Body of pancreas (tissue), 4 donors: ENCODE measurements at regions not wholly inside any gene's neighbourhood (a gene's known extent, or its start where the extent isn't known, plus 50 kb on each side); places are given as distances from the start of the nearest gene placed in this dataset.

Experiments used
- ATAC-seq: fragments of 150-250 bp; one replicate; pipeline ENCODE4 v1.9.1; 2016
- DNase-seq, 4 donors: peaks; one replicate each; pipeline ENCODE4 v3.0.0-alpha.2; 2019
- H3K27ac ChIP-seq, 4 donors: fragments of 200-600 bp; sonication (generic); 1 replicate in 3 of 4; 2 replicates in 1 of 4; pipeline versions ENCODE4 v1.5.1 to v1.6.1; 2016 to 2019; ENCODE audit warnings: mild to moderate bottlenecking in 1 of 4, mixed read lengths in 1 of 4, moderate library complexity in 1 of 4
- H3K27me3 ChIP-seq, 2 donors: fragments of 200-600 bp; sonication (generic); one replicate each; pipeline ENCODE4 v1.6.0; 2016; ENCODE audit warnings: mild to moderate bottlenecking in 1 of 2
- H3K36me3 ChIP-seq, 2 donors: fragments of 200-600 bp; sonication (generic); replicated peaks in 1 of 2; 2 replicates each; pipeline ENCODE4 v1.5.1; 2016; ENCODE audit warnings: low read depth in 2 of 2; ENCODE audit not compliant: insufficient read depth in 1 of 2
- H3K4me1 ChIP-seq: fragments of 200-600 bp; sonication (generic); one replicate; pipeline ENCODE4 v1.6.0; 2016
- H3K4me3 ChIP-seq, 2 donors: fragments of 200-600 bp; sonication (generic); 1 replicate in 1 of 2; 2 replicates in 1 of 2; pipeline ENCODE4 v1.5.1; 2016 to 2019
- H3K9me3 ChIP-seq, 3 donors: fragments of 200-600 bp; sonication (generic); 1 replicate in 2 of 3; 2 replicates in 1 of 3; pipeline ENCODE4 v1.5.1; 2016
- POLR2A ChIP-seq, 3 donors: fragments of 450-650 bp; IDR thresholded peaks; one replicate each; pipeline ENCODE4 v1.6.1; 2016; ENCODE audit warnings: antibody characterized with exemption in 3 of 3, mild to moderate bottlenecking in 2 of 3
- WGBS, 2 donors: methylation state at CpG; one replicate each; pipeline ENCODE4 v1.1.5; 2017; 5-methylcytosine and 5-hydroxymethylcytosine counted together
- intact Hi-C: fragments of 100-400 bp; cut with DNase I; formaldehyde crosslinking; loops from one replicate; pipeline ENCODE4 v1.15.1; 2023
- TF ChIP-seq, protein P1 (sequence below), 7 experiments: fragments of 450-650 bp in 4 of 7; fragments of 200-600 bp in 3 of 7; sonication (generic) in 3 of 7; IDR thresholded peaks; one replicate each; pipeline ENCODE4 v1.5.1; 2016 to 2019; ENCODE audit warnings: antibody characterized with exemption in 7 of 7

DNA sequence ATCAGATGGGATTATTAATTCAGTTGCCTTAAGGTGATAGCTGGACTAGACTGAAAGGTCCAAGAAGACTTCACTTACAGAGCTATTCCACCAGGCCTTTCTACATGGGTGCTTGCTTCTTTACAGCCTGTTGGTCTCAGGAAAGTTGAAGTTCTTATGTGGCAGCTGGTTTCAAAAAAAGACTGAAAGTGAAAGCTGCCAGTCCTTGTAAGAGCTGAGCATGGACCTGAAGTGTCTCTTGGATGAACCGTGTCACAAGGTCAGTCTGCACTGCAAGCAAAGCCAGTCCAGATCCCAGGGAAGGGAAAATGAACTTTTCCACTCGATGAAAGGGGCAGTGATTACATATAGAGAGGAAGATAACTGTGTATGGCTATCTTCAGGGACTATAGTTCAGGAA is 201.5 kb upstream of the LUZP2 start:
- intact Hi-C loops, result no loop called here
- TF ChIP-seq, protein P1, sequence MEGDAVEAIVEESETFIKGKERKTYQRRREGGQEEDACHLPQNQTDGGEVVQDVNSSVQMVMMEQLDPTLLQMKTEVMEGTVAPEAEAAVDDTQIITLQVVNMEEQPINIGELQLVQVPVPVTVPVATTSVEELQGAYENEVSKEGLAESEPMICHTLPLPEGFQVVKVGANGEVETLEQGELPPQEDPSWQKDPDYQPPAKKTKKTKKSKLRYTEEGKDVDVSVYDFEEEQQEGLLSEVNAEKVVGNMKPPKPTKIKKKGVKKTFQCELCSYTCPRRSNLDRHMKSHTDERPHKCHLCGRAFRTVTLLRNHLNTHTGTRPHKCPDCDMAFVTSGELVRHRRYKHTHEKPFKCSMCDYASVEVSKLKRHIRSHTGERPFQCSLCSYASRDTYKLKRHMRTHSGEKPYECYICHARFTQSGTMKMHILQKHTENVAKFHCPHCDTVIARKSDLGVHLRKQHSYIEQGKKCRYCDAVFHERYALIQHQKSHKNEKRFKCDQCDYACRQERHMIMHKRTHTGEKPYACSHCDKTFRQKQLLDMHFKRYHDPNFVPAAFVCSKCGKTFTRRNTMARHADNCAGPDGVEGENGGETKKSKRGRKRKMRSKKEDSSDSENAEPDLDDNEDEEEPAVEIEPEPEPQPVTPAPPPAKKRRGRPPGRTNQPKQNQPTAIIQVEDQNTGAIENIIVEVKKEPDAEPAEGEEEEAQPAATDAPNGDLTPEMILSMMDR (IDR thresholded peaks at IDR 0.05), result no peak
- TF ChIP-seq POLR2A (IDR thresholded peaks at IDR 0.05), result no peak
- Histone ChIP-seq H3K4me1 (no peaks in the 10 kb centered on the region), H3K27me3 (no peaks in the 10 kb centered on the region), H3K27ac (no peak overlapping the region), H3K4me3 (no peak overlapping the region), H3K9me3 (peaks cover 0 to 2% (median 0%) of the 10 kb centered on the region in 3 donors), H3K36me3 (no peaks in the 10 kb centered on the region)
- no peak for ATAC-seq
- WGBS, 2 donors, result 57 to 63% methylated on average over 2 of the region's 2 CpGs
- no peak for DNase-seq

DNA sequence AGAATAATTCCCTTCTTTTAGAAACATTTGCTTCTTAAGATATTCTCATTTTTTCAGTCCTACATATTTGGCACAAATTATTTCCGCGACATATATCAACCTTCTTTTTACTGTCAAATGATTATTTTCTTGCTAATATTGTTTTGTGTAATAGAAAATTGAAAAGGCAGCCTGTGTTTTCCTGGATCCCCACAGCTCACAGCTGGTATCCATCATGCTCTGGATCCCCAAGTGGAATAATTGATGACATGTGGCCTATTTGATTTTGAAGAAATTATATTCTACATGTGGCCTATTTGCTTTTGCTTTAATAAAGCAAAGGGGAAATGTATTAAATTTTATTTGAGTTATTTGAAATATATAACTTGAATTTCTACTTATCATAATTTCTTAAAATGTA is 199.4 kb upstream of the LUZP2 start:
- Histone ChIP-seq H3K36me3 (no peaks in the 10 kb centered on the region), H3K4me3 (no peak overlapping the region), H3K4me1 (no peaks in the 10 kb centered on the region), H3K27ac (no peak overlapping the region), H3K9me3 (no peaks in the 10 kb centered on the region), H3K27me3 (no peaks in the 10 kb centered on the region)
- intact Hi-C loops, result no loop called here
- DNase-seq (no peak), ATAC-seq (no peak)
- TF ChIP-seq, protein P1 (IDR thresholded peaks at IDR 0.05), result no peak
- TF ChIP-seq POLR2A (IDR thresholded peaks at IDR 0.05), result no peak
- WGBS, 2 donors, result 85 to 94% methylated on average over 2 of the region's 2 CpGs

DNA sequence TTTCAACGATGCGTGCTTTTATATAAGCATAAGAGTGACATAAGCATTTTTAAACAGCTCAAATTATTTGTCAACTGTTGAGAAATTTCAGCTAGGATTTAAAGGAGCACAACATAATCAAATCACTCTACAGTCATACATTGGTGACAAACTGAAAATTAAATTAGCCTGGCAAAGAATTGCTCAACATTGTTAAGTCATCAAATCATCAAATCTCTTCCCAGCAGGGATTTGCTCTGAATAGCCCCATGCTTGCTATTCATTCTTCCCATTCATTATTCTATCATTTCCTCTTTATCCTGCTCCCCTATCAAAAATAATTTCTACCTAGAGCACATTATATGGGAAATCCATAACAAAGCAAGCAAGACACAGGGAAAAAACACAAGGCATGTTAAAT is 198.7 kb upstream of the LUZP2 start:
- Histone ChIP-seq H3K4me3 (no peak overlapping the region), H3K36me3 (no peaks in the 10 kb centered on the region), H3K27me3 (no peaks in the 10 kb centered on the region), H3K9me3 (no peaks in the 10 kb centered on the region), H3K4me1 (no peaks in the 10 kb centered on the region), H3K27ac (no peak overlapping the region)
- TF ChIP-seq POLR2A (IDR thresholded peaks at IDR 0.05), result no peak
- TF ChIP-seq, protein P1 (IDR thresholded peaks at IDR 0.05), result no peak
- DNase-seq (no peak), ATAC-seq (no peak)
- intact Hi-C loops, result no loop called here
- WGBS, 2 donors, result 74% methylated on average over 2 of the region's 2 CpGs

DNA sequence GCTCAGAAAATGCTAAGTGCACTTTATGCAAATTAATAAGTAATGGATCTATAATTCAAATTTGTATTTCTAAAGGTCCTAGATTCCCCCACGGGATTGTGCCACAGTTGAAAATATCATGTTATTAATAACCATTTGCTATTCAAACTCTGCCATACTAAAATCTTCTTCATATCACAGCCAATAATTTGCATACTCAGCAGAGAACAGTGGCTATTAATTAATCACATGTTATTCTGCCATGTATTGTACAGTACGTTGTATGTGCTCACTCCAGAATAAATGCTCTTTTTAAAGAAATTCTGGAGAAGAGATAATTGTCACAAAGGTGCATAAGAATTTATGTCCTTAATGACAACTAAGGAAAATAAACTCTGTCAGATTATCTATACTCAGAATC is 184.9 kb upstream of the LUZP2 start:
- no peaks in the 10 kb centered on the region for H3K27me3 ChIP-seq
- no peak overlapping the region for H3K27ac ChIP-seq
- ATAC-seq, result no peak

More for the DNA sequence above, 184.9 kb upstream of the LUZP2 start:
- Histone ChIP-seq H3K9me3 (no peaks in the 10 kb centered on the region), H3K4me1 (no peaks in the 10 kb centered on the region), H3K36me3 (no peaks in the 10 kb centered on the region), H3K4me3 (no peak overlapping the region)
- DNase-seq, result no peak
- TF ChIP-seq POLR2A (IDR thresholded peaks at IDR 0.05), result no peak
- TF ChIP-seq, protein P1 (IDR thresholded peaks at IDR 0.05), result no peak
- intact Hi-C loops, result no loop called here
- 60 to 66% methylated on average over 2 of the region's 2 CpGs for WGBS, 2 donors
